SKM-1 (cell line): ENCODE measurements at regions not wholly inside any gene's neighbourhood (a gene's known extent, or its start where the extent isn't known, plus 50 kb on each side); places are given as distances from the start of the nearest gene placed in this dataset.

ENCODE experiments used
- DNase-seq: peaks from one replicate; lab custom pipeline; 2025; ENCODE audit not compliant: unreplicated experiment; lab: John Stamatoyannopoulos, UW

GRCh38 chr10:110355141-110355831 is 50.6 kb upstream of the SMNDC1 start:
- DNase-seq, result no peak

DNA sequence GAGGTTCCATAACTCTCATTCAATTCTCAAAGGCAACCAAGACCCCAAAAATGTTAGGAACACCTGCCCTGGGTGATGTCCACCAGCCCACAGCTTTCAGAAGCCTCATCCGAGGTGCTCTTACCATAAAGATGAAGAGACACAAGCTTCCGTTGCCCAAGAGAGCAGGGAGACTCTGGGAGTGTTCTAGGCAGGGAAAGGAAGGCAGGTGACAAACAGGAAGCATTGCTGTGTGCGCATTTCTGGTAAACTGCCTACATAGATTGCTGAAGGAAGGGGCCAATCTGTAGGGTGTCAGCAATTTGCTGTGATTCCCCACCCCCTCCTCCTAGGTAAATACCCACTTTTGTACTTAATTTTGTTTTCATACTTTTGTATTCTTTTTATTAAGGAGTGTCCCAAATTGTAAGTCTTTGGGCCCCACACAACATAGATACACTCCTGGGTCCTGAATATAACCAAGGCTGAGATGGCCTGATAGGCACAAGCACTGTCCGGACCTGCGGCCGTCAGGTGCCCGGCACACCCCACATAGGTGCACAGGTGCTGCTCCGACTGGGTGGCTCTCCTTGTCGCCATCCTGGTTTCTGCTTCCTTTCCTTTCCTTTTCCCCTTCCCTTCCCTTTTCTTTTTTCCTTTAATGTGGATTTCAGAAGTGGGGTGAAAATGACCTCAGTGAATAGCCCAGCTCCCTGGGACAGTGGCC is 51.4 kb upstream of the SMNDC1 start:
- no peak for DNase-seq

- DNase-seq, result no peak
These were observed 52.0 kb upstream of the SMNDC1 start for GRCh38 chr10:110356628-110357245.

DNA sequence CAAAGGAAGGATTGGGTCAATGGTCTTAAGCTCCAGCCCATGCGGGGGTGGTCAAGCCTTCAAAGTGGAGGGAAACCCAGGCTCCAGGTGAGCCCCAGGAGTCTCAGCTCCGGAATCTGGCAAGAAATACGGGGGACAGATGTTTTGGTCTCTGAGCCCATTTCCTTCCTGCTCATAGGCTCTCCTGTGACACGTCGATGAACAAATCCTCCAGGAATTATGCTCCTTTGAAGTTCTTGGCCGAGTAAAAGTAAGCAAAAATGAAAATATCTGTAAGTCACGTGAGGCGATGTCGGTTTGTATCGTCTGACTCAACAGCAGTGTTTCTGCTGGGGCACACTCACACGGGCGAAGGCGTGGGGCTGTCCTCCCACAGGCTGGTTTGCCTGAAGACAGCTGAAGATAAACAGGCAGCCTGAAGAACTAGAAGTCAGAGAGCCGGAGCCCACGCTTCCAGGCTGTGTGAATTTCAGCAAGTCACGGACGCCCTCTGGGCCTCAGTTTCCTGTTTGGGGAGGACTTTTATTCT is 52.6 kb upstream of the SMNDC1 start:
- no peak for DNase-seq

- no peak for DNase-seq
These were observed 53.2 kb upstream of the SMNDC1 start for GRCh38 chr10:110357871-110358270.

- DNase-seq, result no peak
These were observed 53.6 kb upstream of the SMNDC1 start for GRCh38 chr10:110358278-110358677.

DNA sequence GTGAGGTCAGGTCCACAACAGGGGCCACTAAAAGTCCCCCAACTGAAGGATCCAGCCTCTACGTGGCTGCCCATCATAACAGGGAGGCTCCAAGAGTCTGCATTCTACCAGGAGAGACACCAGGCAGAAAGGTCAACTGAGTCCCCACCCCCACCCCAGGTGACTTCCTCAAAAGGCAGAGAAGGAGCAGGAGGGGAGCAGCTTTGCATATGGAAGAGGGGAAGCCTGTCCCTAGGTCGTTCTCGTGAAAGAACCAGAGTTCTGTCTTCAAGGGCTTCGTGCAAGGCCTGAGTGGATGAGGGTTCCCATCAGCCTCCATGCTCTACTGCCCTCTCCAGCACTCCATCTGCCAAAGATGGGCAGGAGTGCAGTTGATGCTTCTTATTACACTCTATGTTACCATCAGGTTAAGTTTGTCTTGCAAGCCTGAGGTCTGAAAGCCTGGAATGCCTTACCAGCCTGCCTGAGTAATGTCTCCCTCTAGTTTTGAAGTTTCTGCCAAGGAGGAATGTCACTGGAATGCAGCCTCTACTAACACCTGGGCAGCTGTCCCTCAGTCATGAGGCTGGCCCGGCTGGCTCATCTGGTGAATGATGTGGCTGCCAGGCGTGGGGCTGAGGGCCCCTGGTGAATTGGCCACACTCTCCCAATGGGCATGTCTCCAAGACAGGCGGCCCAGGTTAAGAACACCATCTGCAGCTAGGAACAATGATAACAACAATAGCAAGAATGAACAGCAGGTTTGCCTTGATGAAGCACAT is 54.3 kb upstream of the SMNDC1 start:
- no peak for DNase-seq

DNA sequence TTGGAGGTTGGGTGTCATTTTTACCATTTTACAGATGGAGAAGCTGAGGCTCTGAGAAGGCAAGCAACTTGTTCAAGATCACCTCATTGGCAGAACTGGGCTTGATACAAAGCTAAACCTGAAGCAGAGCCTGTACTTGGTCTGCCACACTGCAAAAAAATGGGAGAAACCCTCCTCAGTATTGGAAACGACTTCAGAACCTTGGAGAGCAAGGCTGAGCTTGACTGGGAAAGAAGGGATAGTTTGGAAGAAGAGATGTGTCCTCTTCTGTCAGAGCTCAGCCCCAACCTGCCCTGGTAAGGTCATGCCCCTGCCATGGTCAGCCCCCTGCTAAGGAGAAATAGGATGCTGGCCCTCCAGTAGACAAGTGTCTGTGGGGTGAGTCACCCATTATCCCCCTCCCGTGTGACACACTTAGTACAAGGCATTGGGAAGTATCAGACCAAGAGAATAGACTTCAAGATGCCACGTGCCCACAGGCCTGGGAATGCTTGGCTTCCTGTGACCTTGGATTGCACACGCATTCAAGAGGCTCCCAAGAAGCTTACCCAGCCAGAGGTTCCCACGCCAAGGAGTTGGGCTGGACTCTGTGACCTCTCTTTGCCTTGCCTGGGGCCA is 56.2 kb upstream of the SMNDC1 start:
- no peak for DNase-seq

DNA sequence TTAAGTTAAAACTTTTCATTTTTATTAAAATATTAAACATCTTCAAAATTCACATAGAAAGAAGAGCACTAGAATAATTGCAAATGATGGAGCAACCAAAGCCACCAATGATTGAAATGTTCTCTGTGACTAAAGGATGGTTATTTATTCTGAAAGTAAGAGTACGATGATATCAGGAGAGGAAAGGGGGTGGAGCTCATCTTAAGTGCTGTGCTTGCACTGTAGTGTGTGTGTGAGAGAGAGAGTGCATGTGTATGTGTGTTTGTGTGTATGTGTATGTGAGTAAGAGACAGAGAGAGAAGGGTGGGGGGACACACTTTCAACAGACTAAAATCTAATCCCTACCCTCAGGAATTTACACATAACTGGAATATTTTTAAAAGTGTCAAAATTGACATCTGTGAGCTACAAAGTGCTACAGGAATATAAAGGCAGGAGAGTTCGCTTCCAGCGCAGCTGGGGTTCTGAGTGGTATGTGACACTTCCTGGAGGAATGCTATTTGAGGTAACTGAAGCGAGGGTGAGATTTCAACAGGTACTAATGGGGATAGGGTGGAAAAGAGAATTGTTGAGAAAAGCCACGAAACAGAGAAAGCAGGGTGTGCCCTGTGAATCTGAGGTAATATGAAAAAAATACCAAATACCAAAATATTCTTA is 57.2 kb upstream of the SMNDC1 start:
- no peak for DNase-seq

- no peak for DNase-seq
These were observed 59.1 kb upstream of the SMNDC1 start for GRCh38 chr10:110363572-110364411.

GRCh38 chr10:110364531-110364937 is 59.8 kb upstream of the SMNDC1 start:
- DNase-seq, result no peak

DNA sequence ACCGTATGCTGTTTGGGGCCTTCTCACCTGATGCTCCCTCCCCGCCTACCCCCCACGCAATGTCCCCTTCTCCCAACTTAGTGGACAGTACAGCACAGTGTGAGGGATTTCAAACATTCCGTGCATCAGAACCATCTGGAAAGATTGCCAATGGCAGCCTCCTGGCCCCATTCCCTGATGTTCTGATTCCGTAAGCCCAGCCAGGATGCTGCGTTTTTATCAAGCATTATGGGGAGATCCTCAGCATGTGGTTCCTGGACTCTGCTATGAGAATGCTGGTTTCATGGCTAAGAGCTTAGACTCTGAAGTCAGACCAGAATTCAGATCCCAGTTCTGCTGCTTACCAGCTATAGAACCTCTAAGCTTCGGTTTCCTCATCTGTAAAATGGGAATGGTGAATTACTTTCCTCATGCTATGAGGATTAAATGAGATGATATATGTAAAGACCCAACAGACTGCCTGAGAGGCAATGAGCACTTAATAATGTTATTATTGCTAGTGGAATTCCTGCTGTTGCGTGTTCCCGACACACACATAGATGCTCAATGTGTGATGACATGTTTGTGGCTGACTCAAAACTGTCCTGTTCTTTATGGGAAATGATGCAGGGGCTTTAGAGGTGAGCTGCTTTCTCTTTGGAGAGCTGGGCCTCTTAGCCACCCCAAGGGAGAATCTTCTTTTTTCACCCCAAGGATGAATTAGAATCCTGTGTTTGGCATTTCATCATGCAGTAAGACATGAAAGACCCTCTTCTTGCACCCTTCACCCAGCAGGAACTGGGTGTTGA is 60.8 kb upstream of the SMNDC1 start:
- DNase-seq, result no peak

GRCh38 chr10:110366635-110367034 is 61.9 kb upstream of the SMNDC1 start:
- DNase-seq, result no peak

DNA sequence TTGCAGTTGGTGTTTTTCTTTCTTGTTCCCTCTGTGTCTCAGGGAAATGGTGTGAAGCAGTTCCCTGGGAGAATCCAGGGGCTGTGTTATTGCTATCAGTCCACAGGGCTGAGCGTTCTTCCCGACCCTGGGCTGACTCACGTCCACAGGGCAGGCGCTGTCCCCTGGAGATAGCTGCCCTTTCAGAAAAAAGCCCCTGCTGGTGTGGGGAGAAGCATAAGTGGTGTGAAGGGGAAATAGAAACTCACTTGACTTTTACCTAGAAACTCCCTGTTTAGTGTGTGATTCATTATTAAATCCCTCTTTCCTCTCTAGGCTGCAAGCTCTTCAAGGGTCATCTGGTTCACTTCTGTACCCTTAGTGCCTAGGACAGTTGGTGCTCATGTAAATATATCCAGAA is 63.3 kb upstream of the SMNDC1 start:
- no peak for DNase-seq

DNA sequence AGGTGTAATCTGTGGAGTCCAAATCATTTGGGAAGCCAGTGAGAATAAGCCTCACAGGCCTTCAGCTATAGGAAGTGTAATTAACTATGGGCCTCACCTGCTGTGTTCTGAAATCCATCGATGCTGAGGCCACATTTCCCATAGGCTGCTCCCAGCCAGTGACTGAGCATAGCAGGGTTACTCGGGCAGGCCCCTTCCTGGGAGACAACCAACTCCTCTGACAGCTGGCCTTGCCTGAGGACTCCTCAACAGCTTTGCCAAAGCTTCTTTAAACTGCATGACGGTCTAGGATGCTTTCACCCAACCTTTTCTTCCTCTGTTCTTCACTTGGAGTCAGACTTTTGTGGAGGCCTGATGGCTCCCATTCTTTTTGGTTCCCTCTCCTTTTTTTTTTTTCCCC is 63.8 kb upstream of the SMNDC1 start:
- DNase-seq, result no peak

- DNase-seq, result no peak
These were observed 65.3 kb upstream of the SMNDC1 start for GRCh38 chr10:110370006-110370405.

- no peak for DNase-seq
These were observed 67.9 kb upstream of the SMNDC1 start for GRCh38 chr10:110372656-110373055.

DNA sequence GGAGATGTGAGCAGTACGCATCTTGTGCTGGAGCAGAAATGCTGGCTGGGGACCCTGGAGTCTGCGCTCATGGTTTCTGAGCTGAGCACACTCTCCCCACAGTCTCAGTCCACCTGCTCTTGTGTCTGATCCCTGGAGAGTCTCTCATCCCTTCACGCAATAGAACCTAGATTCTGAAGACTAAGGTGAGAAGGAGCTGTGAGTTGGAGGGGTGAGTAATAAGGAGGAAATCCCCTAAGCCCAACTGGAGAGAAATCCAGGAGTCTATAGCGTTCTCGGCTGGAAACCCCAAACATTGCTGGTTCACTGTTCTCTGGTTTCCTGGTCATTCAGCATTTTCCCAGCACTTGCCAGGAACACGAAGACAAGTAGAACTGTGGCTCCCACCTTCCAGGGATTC is 68.3 kb upstream of the SMNDC1 start:
- no peak for DNase-seq
